A673 (cell line): ENCODE measurements at regions not wholly inside any gene's neighbourhood (a gene's known extent, or its start where the extent isn't known, plus 50 kb on each side); places are given as distances from the start of the nearest gene placed in this dataset.

ENCODE experiments used
- BruUV-seq: library from RNA; stranded (reverse); fragments of 400-500 nt; replicated peaks from 2 replicates; lab custom pipeline; 2021; lab: Mats Ljungman, UMichigan
- CTCF ChIA-PET: fragments of 300-600 bp; sonication (Branson Sonifier 250); formaldehyde crosslinking; loops from one replicate; lab custom pipeline; 2022; ENCODE audit warnings: antibody characterized with exemption; lab: Charles Lee
- POLR2A ChIA-PET: fragments of 300-600 bp; sonication (Branson Sonifier 250); formaldehyde crosslinking; loops from one replicate; lab custom pipeline; 2022; ENCODE audit warnings: antibody characterized with exemption; ENCODE audit not compliant: low non-redundant PET; lab: Charles Lee
- DNase-seq: peaks from one replicate; pipeline ENCODE4 v3.0.0-alpha.2; 2015; ENCODE audit warnings: low spot score
- H3K27ac ChIP-seq: fragments of 200-600 bp; sonication (generic); 2 replicates; pipeline ENCODE4 v1.5.1; 2016; ENCODE audit warnings: mixed run types, low read depth, mild to moderate bottlenecking, mixed read lengths, antibody characterized with exemption, low read length; ENCODE audit not compliant: poor library complexity, severe bottlenecking
- H3K27me3 ChIP-seq: fragments of 200-600 bp; sonication (generic); replicated peaks from 2 replicates; pipeline ENCODE4 v1.6.1; 2017; ENCODE audit warnings: mixed run types, low read depth, mild to moderate bottlenecking, mixed read lengths, antibody characterized with exemption, low read length; ENCODE audit not compliant: insufficient read depth, poor library complexity
- H3K36me3 ChIP-seq: fragments of 200-600 bp; sonication (generic); 2 replicates; pipeline ENCODE4 v1.6.1; 2016; ENCODE audit warnings: mixed run types, mild to moderate bottlenecking, mixed read lengths, antibody characterized with exemption, low read length; ENCODE audit not compliant: insufficient read depth, poor library complexity, severe bottlenecking
- H3K4me1 ChIP-seq: fragments of 200-600 bp; sonication (generic); 2 replicates; pipeline ENCODE4 v1.6.1; 2017; ENCODE audit warnings: mixed run types, mild to moderate bottlenecking, mixed read lengths, antibody characterized with exemption, low read length; ENCODE audit not compliant: insufficient read depth, poor library complexity, severe bottlenecking
- H3K4me3 ChIP-seq: fragments of 200-600 bp; sonication (generic); 2 replicates; pipeline ENCODE4 v1.5.1; 2016; ENCODE audit warnings: low read depth, mixed run types, mild to moderate bottlenecking, mixed read lengths, low read length; ENCODE audit not compliant: poor library complexity, severe bottlenecking
- H3K9me3 ChIP-seq: fragments of 200-600 bp; sonication (generic); 2 replicates; pipeline ENCODE4 v1.6.1; 2016; ENCODE audit warnings: mixed run types, low read depth, mild to moderate bottlenecking, mixed read lengths, antibody characterized with exemption, low read length; ENCODE audit not compliant: poor library complexity, severe bottlenecking
- CTCF ChIP-seq: fragments of 300-800, 200-600 bp; sonication (generic); conservative IDR thresholded peaks from 2 replicates; pipeline ENCODE4 v1.5.1; 2017; ENCODE audit warnings: low read depth, mild to moderate bottlenecking, antibody characterized with exemption, low read length, moderate library complexity, mixed read lengths
- EZH2 ChIP-seq: fragments of 200-600 bp; sonication (generic); IDR thresholded peaks from 2 replicates; pipeline ENCODE4 v1.6.1; 2017; ENCODE audit warnings: borderline replicate concordance, low read depth, mild to moderate bottlenecking, mixed read lengths, antibody characterized with exemption, low read length; ENCODE audit not compliant: poor library complexity, severe bottlenecking
- intact Hi-C: fragments of 100-400 bp; cut with micrococcal nuclease; formaldehyde crosslinking; loops from one replicate; pipeline ENCODE4 v1.10.0; 2022; ENCODE audit not compliant: unreplicated experiment

GRCh38 chr2:64352292-64352691, 101.7 kb upstream of the LGALSL start:
- no peaks in the 10 kb centered on the region for H3K4me1 ChIP-seq
- no peak for DNase-seq
- no TSS peak for BruUV-seq
- no peak overlapping the region for H3K4me3 ChIP-seq
- ChIA-PET CTCF (no interaction called here), POLR2A (no interaction called here)
- no peaks in the 10 kb centered on the region for H3K36me3 ChIP-seq
- no peak for TF ChIP-seq CTCF
- TF ChIP-seq EZH2: no peak
- intact Hi-C loops: no loop called here
- H3K9me3 ChIP-seq: no peaks in the 10 kb centered on the region
- H3K27me3 ChIP-seq: peaks cover 7% of the 10 kb centered on the region
- H3K27ac ChIP-seq: no peak overlapping the region

- BruUV-seq: no TSS peak
- intact Hi-C loops: no loop called here
- Histone ChIP-seq H3K4me3 (no peak overlapping the region), H3K36me3 (no peaks in the 10 kb centered on the region), H3K4me1 (no peaks in the 10 kb centered on the region), H3K27ac (no peak overlapping the region), H3K9me3 (no peaks in the 10 kb centered on the region), H3K27me3 (peaks cover 7% of the 10 kb centered on the region)
- CTCF ChIA-PET: no interaction called here
- TF ChIP-seq EZH2: no peak
- DNase-seq: no peak
- POLR2A ChIA-PET: no interaction called here
Observed at GRCh38 chr2:64354857-64355680, 98.9 kb upstream of the LGALSL start.

GRCh38 chr2:64356906-64357305, 97.1 kb upstream of the LGALSL start:
- intact Hi-C loops: no loop called here
- H3K4me1 ChIP-seq: no peaks in the 10 kb centered on the region
- no peaks in the 10 kb centered on the region for H3K36me3 ChIP-seq
- no peak overlapping the region for H3K27ac ChIP-seq
- no peak overlapping the region for H3K4me3 ChIP-seq
- peaks cover 7% of the 10 kb centered on the region for H3K27me3 ChIP-seq
- H3K9me3 ChIP-seq: no peaks in the 10 kb centered on the region
- CTCF ChIA-PET: no interaction called here
- POLR2A ChIA-PET: interaction anchor here (0.6 kb wide), 1 partner anchor 9 kb away, joined by 3 read pairs; no protein-coding TSS in a partner anchor
- no TSS peak for BruUV-seq
- DNase-seq: no peak
- TF ChIP-seq CTCF: no peak
- no peak for TF ChIP-seq EZH2
